ENCODE measurements at regions not wholly inside any gene's neighbourhood (a gene's known extent, or its start where the extent isn't known, plus 50 kb on each side); places are given as distances from the start of the nearest gene placed in this dataset.
"Not testable (repeated sequence)": the region's sequence is repeated elsewhere in the genome, so short reads cannot be mapped to it uniquely, and the experiment has no call there.

- TF ChIP-seq, protein P1, sequence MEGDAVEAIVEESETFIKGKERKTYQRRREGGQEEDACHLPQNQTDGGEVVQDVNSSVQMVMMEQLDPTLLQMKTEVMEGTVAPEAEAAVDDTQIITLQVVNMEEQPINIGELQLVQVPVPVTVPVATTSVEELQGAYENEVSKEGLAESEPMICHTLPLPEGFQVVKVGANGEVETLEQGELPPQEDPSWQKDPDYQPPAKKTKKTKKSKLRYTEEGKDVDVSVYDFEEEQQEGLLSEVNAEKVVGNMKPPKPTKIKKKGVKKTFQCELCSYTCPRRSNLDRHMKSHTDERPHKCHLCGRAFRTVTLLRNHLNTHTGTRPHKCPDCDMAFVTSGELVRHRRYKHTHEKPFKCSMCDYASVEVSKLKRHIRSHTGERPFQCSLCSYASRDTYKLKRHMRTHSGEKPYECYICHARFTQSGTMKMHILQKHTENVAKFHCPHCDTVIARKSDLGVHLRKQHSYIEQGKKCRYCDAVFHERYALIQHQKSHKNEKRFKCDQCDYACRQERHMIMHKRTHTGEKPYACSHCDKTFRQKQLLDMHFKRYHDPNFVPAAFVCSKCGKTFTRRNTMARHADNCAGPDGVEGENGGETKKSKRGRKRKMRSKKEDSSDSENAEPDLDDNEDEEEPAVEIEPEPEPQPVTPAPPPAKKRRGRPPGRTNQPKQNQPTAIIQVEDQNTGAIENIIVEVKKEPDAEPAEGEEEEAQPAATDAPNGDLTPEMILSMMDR (conservative IDR thresholded peaks at IDR 0.05; ENCODE audit: low read depth, low read length), result no peak
- no peak for DNase-seq (ENCODE audit: low read depth)
- no peak overlapping the region for H3K4me3 ChIP-seq (ENCODE audit: low read depth, low read length)
Measured at GRCh38 chr1:112826217-112826944, 111.2 kb upstream of the PPM1J start.

GRCh38 chr1:112825563-112826216 is 110.6 kb upstream of the PPM1J start:
- H3K4me3 ChIP-seq (ENCODE audit: low read depth, low read length); DNase-seq (ENCODE audit: low read depth): not testable (repeated sequence)

DNA sequence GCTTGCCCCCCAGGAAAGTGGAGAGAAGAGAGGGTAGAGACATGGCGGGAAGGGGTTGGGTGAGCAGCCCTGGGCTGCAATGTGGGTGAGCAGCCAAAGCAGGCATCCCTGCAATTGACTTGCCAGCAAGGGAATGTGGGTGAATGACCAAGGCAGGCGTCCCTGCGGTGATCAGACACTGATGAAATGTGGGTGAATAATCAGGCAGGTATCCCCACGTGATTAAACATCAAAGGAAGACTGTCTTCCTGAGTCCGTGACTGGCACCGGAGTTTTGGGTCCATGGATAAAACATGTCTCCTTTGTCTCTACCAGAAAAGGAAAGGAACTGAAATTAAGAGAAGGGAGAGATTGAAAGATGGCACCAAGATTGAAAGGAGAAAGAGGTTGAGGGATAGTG is 109.9 kb upstream of the PPM1J start:
- not testable (repeated sequence) for H3K4me3 ChIP-seq (ENCODE audit: low read depth, low read length); DNase-seq (ENCODE audit: low read depth)

DNA sequence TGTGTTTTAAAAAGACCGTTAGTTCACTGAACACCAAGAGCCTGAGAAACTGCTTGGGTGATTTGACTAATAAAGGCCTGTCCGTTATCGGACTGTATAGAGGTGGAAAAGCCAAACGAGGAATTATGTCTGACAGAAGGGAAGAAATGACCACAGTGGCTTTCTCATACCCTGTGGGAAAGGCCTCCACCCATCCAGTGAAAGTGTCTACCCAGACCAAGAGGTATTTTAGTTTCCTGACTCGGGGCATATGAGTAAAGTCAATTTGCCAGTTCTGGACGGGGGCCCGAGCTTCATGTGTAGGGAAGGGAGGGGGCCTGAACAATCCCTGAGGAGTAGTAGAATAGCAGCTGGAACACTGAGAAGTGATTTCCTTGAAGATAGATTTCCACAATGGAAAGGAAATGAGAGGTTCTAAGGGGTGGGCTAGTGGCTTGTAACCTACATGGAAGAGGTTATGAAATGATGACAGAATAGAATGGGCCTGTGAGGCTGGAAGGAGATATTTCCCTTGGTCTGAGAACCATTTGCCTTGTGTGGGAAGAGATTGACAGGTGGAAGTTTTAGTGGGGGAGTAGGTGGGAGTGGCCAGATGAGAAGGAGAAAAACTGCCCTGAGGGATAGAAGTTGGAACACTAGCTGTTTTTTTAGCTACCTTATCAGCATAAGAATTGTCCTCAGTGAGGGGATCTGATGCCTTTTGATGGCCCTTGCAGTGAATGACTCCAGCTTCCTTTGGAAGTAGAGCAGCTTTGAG is 106.4 kb upstream of the PPM1J start:
- not testable (repeated sequence) for DNase-seq (ENCODE audit: low read depth); H3K4me3 ChIP-seq (ENCODE audit: low read depth, low read length)

- TF ChIP-seq, protein P1 (conservative IDR thresholded peaks at IDR 0.05; ENCODE audit: low read depth, low read length), result no peak
Measured at GRCh38 chr1:112818990-112819689, 104.0 kb upstream of the PPM1J start.

GRCh38 chr1:112817555-112818373 is 102.6 kb upstream of the PPM1J start:
- TF ChIP-seq, protein P1 (conservative IDR thresholded peaks at IDR 0.05; ENCODE audit: low read depth, low read length), result no peak
- DNase-seq (ENCODE audit: low read depth), result no peak

More at GRCh38 chr1:112818990-112819689, 104.0 kb upstream of the PPM1J start:
- H3K4me3 ChIP-seq (ENCODE audit: low read depth, low read length), result peak overlapping the region; percentile 10
- DNase-seq (ENCODE audit: low read depth), result peak; percentile 67

GRCh38 chr1:112815376-112815775 is 100.2 kb upstream of the PPM1J start:
- H3K4me3 ChIP-seq (ENCODE audit: low read depth, low read length), result no peak overlapping the region
- no peak for DNase-seq (ENCODE audit: low read depth)
- TF ChIP-seq, protein P1 (conservative IDR thresholded peaks at IDR 0.05; ENCODE audit: low read depth, low read length), result no peak

More at GRCh38 chr1:112817555-112818373, 102.6 kb upstream of the PPM1J start:
- H3K4me3 ChIP-seq (ENCODE audit: low read depth, low read length), result no peak overlapping the region

DNA sequence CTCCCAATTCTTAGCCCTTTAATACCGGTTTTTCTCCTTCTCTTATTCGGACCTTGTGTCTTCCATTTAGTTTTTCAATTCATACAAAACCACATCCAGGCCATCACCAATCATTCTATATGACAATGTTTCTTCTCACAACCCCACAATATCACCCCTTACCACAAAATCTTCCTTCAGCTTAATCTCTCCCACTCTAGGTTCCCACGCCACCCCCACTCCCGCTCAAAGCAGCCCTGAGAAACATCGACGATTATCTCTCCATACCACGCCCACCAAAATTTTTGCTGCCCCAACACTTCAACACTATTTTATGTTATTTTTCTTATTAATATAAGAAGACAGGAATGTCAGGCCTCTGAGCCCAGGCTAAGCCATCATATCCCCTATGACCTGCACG is 99.5 kb upstream of the PPM1J start:
- not testable (repeated sequence) for H3K4me3 ChIP-seq (ENCODE audit: low read depth, low read length); DNase-seq (ENCODE audit: low read depth)
